ENCODE measurements at regions not wholly inside any gene's neighbourhood (a gene's known extent, or its start where the extent isn't known, plus 50 kb on each side); places are given as distances from the start of the nearest gene placed in this dataset.
"Not testable (repeated sequence)": the region's sequence is repeated elsewhere in the genome, so short reads cannot be mapped to it uniquely, and the experiment has no call there.

DNA sequence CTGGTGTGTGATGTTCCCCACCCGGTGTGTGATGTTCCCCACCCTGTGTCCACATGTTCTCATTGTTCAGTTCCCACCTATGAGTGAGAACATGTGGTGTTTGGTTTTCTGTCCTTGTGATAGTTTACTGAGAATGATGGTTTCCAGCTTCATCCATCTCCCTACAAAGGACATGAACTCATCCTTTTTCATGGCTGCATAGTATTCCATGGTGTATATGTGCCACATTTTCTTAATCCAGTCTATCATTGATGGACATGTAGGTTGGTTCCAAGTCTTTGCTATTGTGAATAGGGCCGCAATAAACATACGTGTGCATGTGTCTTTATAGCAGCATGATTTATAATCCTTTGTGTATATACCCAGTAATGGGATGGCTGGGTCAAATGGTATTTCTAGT is 201.5 kb upstream of the IRAK1BP1 start:
- TF ChIP-seq, protein P1, sequence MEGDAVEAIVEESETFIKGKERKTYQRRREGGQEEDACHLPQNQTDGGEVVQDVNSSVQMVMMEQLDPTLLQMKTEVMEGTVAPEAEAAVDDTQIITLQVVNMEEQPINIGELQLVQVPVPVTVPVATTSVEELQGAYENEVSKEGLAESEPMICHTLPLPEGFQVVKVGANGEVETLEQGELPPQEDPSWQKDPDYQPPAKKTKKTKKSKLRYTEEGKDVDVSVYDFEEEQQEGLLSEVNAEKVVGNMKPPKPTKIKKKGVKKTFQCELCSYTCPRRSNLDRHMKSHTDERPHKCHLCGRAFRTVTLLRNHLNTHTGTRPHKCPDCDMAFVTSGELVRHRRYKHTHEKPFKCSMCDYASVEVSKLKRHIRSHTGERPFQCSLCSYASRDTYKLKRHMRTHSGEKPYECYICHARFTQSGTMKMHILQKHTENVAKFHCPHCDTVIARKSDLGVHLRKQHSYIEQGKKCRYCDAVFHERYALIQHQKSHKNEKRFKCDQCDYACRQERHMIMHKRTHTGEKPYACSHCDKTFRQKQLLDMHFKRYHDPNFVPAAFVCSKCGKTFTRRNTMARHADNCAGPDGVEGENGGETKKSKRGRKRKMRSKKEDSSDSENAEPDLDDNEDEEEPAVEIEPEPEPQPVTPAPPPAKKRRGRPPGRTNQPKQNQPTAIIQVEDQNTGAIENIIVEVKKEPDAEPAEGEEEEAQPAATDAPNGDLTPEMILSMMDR (IDR thresholded peaks at IDR 0.05): not testable (repeated sequence)
- not testable (repeated sequence) for TF ChIP-seq POLR2A (IDR thresholded peaks at IDR 0.05)

Data from transverse colon (tissue), 3 donors.